Ovary (tissue), 3 donors: ENCODE measurements at regions not wholly inside any gene's neighbourhood (a gene's known extent, or its start where the extent isn't known, plus 50 kb on each side); places are given as distances from the start of the nearest gene placed in this dataset.

Experiments
- EP300 ChIP-seq: sonication (generic); formaldehyde crosslinking; IDR thresholded peaks from one replicate; pipeline ENCODE4 v1.6.1; 2017; ENCODE audit warnings: antibody characterized with exemption
- TF ChIP-seq, protein P1 (sequence below), 3 donors: fragments of 450-650 bp in 2 of 3; fragments of 200-600 bp in 1 of 3; IDR thresholded peaks; one replicate each; pipeline versions ENCODE4 v1.5.1 to v1.8.0; 2016 to 2022; ENCODE audit warnings: antibody characterized with exemption in 3 of 3, mild to moderate bottlenecking in 1 of 3
- donor health status: DM: no; HTN: no; CAD: no.

DNA sequence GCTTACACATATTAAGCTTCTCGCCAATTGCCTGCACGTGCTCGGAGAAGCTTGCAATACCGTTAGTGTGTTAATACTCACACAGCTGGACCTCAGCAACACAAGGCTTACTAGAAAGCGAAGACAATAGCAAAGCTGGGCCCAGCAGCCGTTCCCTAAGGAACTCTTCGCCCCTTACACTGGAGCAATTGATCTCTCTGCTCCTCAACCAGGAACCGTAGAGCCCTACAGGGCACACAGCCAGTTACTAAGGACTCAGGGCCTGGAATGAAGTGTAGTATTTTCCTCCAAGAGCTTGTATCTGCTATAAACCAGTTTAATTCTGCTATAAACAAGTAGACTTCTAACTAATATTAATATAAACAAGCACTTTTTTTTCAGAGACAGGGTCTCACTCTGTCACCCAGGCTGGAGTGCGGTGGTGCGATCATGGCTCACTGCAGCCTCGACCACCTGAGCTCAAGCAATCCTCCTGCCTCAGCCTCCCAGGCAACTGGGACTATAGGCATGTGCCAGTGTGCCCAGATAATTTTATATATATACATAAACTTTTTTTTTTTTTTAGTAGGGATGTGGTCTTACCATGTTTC is 67.0 kb upstream of the SIMC1 start:
- TF ChIP-seq, protein P1, sequence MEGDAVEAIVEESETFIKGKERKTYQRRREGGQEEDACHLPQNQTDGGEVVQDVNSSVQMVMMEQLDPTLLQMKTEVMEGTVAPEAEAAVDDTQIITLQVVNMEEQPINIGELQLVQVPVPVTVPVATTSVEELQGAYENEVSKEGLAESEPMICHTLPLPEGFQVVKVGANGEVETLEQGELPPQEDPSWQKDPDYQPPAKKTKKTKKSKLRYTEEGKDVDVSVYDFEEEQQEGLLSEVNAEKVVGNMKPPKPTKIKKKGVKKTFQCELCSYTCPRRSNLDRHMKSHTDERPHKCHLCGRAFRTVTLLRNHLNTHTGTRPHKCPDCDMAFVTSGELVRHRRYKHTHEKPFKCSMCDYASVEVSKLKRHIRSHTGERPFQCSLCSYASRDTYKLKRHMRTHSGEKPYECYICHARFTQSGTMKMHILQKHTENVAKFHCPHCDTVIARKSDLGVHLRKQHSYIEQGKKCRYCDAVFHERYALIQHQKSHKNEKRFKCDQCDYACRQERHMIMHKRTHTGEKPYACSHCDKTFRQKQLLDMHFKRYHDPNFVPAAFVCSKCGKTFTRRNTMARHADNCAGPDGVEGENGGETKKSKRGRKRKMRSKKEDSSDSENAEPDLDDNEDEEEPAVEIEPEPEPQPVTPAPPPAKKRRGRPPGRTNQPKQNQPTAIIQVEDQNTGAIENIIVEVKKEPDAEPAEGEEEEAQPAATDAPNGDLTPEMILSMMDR (IDR thresholded peaks at IDR 0.05), result no peak
- no peak for TF ChIP-seq EP300
